HUDEP-2 (cell line): ENCODE measurements at regions not wholly inside any gene's neighbourhood (a gene's known extent, or its start where the extent isn't known, plus 50 kb on each side); places are given as distances from the start of the nearest gene placed in this dataset.

Experiments used
- DNase-seq, 76 experiments: peaks; one replicate each; lab custom pipeline; 2025; ENCODE audit not compliant: unreplicated experiment in 76 of 76; lab: John Stamatoyannopoulos, UW

DNA sequence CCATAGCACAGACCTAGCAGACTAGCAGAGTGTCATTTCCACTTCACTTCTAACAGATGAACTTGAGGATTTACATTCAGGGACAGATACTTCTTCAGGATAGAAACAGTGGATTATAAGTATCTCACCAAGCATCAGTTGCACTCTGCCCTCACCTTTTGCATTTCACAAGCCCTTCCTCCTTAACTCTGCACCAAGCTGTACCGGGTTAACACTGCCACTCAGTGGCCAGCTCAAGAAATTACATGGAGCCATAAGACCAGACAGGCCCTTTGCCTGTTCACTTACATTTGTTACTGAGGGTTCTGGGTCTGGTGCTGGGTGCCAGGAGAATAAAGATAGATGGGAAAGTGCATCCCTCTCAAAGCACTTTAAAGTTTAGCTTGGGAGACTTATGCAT lies 309.8 kb downstream of the SHANK2 start:
- DNase-seq = peak in 4 of 76 experiments; percentile 0 to 11 (median 0)

DNA sequence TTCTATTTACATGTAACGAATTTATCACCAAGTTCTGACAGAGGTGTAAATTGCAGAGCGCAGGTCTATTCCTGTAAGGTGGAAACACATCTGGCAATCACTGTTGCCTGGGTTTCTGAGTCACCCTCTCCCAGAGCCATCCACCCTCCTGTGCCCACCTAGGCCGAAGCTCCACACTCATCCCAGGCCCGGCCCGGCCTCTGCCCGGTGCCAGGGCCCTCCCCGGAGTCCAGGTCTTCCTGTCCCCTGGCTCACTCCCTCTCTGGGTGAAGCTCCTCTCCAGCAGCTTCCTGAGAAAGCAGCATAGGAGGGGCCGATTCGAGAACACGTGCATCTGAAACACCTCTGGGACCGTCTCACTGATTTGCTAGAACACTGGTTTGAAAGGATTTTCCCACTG lies 308.2 kb downstream of the SHANK2 start:
- DNase-seq = no peak

DNA sequence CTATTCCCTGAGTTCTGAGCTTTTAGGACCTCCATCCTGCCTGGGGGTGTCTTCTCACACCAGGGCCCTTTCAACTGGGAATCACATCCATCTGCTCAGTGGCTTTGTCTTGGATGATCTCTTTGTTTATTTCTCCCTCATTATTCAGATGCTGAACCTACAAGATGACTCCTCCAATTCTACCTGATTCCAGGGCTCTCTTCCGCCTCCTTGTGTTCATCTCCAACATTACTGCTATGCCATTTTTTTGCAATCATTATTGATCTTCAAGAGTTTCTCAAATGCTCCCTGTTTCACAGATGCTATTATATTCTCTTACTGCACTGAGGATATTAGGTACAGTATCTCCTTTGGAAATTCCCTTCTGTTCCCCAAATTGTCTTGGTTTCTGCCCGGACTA lies 307.7 kb downstream of the SHANK2 start:
- peak in 1 of 76 experiments; percentile 3 for DNase-seq

DNA sequence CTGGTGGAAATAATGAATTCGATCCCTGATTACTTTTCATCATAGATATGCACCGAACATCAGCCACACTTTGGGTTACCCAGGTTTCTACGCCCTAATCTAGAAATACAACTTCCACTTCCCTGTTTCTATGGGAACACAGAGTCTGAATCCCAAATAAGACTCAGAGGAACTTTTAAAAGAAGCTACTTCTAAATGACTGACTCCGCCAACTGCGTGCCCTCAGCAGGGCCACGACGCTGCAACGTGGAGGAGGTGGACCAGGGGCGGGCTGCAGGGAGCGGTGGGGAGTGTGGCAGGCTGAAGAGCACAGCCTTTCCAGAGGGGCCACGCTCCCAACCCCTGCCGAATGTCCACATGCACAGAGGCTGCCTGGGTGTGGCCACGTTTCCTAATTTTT lies 304.0 kb downstream of the SHANK2 start:
- DNase-seq = no peak

DNA sequence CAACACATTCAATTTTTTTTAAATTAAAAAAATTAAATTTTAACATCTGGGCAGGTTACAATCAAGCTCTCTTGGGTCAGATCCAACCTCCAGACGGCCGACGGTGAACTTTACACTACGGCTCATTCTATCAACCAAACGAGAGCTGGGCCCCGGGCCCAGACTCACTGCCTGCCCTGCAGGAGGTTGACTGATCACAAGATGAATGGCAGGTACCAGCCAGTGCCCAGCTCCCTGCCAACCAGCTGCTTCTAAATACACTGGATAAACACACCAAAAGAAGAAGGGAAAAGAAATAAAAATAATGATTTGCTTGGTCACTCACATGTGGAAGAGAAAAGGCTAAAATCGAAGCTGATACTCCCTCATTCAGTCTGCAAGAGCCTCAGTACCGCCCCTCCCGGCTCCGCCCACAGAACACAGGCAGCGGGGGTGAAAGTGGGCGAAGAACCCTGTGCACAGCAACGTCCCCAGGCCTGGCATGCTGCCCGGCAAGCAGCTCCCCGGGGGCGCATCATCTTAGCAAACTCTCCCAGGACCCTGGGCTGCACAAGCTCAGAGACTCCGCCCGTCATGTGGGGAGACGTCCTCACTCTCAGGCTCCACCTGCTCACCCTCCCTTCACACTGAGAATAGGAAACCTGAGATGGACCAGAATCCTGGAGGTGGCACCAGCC lies 303.4 kb downstream of the SHANK2 start:
- no peak for DNase-seq

DNA sequence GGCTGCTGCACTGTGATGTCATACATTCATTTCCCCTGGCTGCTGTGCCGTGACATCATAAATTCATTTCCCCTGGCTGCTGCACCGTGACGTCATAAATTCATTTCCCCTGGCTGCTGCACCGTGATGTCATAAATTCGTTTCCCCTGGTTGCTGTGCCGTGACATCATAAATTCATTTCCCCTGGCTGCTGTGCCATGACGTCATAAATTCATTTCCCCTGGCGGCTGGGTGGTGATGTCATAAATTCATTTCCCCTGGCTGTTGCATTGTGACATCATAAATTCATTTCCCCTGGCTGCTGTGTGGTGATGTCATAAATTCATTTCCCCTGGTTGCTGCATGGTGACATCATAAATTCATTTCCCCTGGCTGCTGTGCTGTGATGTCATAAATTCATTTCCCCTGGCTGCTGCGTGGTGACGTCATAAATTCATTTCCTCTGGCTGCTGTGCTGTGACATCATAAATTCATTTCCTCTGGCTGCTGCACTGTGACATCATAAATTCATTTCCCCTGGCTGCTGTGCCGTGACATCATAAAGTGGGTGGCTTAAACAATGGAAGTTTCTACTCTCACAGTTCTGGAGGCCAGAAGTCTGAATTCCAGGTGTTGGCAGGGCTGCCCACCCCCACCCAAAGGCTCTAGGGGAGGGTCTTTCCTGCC lies 301.1 kb downstream of the SHANK2 start:
- DNase-seq = no peak

DNA sequence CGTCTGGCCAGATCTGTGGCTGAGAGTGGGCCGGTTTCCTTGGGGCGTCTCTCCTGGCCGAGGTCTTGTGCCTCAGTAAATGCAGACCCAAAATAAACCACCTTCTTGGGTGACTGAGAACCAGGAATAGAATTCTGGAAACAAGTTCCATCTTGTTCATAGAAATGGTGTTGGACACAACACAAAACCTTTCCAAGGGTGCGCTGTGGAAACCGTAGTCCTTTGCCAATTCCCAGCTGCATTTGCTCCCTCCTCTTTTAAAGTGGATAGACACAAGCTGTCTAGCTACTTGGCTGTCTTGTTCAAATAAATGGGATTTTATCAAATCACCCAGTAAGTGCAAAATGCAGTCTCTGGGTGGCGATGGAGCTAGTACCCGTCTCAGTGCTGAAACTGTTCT lies 300.2 kb downstream of the SHANK2 start:
- no peak for DNase-seq

DNA sequence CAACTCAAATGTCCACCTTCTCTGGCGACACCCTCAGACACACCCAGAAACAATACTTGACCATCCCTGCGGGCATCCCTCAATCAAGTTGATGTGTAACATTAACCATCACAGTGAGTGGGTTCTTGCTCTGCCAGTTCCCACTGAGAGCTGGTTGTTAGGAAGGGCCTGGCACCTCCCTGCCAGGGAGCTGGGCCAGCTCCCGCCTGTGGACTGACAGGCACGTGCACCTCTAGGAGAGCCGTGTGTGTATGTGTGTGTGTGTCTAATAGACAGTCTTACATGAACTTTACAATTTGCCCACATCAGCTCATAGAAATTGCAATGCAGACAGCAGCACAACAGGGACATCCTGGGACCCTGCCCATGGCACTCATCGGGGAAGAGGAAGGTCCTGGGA lies 298.7 kb downstream of the SHANK2 start:
- DNase-seq = no peak

DNA sequence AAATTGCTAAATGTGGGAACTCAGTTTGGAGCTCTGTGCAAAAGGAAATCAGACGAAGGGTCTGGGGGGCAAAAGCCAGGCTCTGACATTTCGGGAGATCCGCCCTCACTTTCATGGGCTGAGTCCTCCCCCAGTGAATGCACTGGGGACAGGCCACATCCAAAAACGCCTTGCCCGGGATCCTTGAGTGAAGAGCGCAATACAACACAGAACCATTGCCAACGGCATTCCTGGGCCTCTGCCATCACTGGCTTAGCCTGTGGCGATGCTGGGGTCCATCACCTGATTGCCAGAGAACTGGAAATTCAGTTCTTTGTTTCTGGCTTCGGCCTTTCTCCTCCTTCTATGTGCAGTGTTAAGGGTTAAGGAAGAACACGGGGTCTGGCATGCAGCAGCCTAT lies 297.9 kb downstream of the SHANK2 start:
- DNase-seq = no peak
